ENCODE measurements at regions not wholly inside any gene's neighbourhood (a gene's known extent, or its start where the extent isn't known, plus 50 kb on each side); places are given as distances from the start of the nearest gene placed in this dataset.

- DNase-seq (ENCODE audit: low read depth in 2 of 2): no peak
Observed at GRCh38 chr15:79373113-79373512, 59.0 kb upstream of the MINAR1 start.

DNA sequence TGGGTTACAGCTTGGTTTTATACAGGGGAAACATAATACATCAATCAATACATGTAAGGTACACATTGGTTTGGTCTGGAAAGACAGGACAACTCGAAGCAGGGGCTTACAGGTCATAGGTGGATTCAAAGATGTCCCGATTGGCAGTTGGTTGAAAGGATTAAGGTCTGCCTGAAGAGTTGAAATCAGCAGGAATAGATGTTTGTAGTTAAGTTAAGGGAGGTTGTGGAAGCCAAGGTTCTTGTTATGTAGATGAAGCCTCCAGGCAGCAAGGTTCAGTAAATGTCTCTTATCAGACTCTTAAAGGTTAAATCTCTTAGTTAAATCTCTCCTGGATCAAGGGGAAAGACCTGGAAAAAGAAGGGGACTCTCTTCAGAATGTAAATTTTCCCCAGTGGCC is 58.4 kb upstream of the MINAR1 start:
- DNase-seq (ENCODE audit: low read depth in 2 of 2): no peak

GRCh38 chr15:79376383-79376782 is 55.8 kb upstream of the MINAR1 start:
- no peak for DNase-seq (ENCODE audit: low read depth in 2 of 2)

DNA sequence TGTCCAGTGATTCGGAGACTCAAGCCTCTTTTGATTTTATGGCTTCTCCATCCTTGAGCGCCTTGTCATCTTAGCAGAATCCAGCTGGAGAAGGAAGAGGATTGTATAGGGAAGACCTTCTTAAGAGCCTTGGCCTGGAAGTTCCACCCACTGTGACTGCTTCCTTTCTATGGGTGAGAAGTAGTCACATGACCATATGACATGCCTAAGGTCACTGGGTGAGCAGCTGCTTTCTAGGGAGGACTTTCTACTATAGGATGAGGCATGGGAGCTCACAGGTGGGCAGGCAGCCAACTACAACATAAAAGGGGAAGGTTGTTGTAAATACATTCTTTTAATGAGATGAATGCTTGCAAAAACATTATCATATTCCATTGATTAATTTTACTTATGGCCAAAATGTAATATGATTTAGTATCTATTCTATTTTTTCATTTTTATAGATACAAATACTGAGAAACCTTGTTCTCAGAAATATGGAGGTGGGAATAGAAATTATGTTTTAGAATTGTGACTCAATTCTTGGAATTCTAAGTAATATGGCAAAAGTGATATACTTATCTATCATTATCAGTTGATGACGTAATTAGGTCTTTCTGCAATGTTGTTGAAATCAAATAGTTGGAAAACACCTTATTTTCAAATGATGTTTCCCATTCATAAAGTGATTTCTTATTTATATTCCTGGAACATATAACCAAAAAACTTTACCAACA is 53.6 kb upstream of the MINAR1 start:
- DNase-seq (ENCODE audit: low read depth in 2 of 2): no peak

DNA sequence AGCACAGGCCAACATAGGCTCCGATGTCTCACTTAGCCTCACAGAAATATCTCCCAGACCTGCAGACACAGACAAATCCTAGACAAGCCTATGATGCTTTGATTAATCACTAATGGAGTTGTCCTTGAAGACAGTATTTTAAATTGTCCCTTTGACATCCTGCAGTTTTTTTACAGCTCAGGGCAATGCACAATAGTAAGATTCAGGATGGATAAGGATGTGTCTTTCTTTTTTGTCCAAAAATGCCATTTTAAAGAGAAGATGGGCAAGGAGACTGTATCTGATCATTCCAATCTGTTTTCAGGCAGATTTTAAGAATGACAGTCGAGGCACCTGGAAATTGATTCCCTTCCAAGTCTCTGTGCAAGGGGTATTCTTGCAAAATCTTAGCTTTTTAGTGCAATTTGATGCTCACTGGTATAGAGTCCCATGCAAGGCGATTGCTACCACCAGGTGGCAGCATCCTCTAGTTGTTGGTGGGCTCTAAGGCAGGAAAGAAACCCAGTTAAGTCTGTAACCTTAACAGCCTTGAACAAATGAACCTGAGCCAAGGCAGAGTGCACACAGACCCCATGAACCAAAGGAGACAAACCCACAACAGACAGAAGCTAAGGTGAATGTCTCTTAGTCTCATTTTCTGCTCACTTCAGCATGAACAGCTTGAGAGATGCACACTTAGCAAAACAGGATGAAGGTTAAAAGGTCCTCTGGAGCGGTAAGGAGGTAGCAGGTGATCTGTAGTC is 51.2 kb upstream of the MINAR1 start:
- DNase-seq (ENCODE audit: low read depth in 2 of 2): peak; percentile 51 to 62

GRCh38 chr15:79381593-79381992 is 50.5 kb upstream of the MINAR1 start:
- DNase-seq (ENCODE audit: low read depth in 2 of 2): no peak

Data from stimulated activated CD4-positive, alpha-beta T cell treated with anti-CD3 and anti-CD28 coated beads, Interleukin-1b, Interleukin-23, amount 100 ng/mL, for 1 hour (primary cell).